PFSK-1 (cell line): ENCODE measurements at regions not wholly inside any gene's neighbourhood (a gene's known extent, or its start where the extent isn't known, plus 50 kb on each side); places are given as distances from the start of the nearest gene placed in this dataset.

ENCODE experiments used
- FOXP2 ChIP-seq: optimal IDR thresholded peaks from 2 replicates; pipeline ENCODE3; 2011; ENCODE audit warnings: borderline replicate concordance, control low read depth, inconsistent platforms; ENCODE audit not compliant: insufficient read depth; ENCODE audit errors: extremely low read length, extremely low read depth
- POLR2AphosphoS5 ChIP-seq: IDR thresholded peaks from 2 replicates; pipeline ENCODE4 v1.6.1; 2012; ENCODE audit warnings: low read depth, mild to moderate bottlenecking, control low read depth, low read length, moderate library complexity
- REST ChIP-seq, 2 experiments: IDR thresholded peaks; 2 replicates each; pipeline versions ENCODE4 v1.6.1 to v1.8.0; 2011 to 2012; ENCODE audit warnings: low read depth in 2 of 2, low read length in 2 of 2, control low read depth in 1 of 2, inconsistent platforms in 1 of 2, mild to moderate bottlenecking in 1 of 2, moderate library complexity in 1 of 2; ENCODE audit not compliant: insufficient read depth in 1 of 2
- SIN3A ChIP-seq: IDR thresholded peaks from 2 replicates; pipeline ENCODE4 v1.6.1; 2012; ENCODE audit warnings: mild to moderate bottlenecking, low read length, moderate library complexity, borderline replicate concordance; ENCODE audit not compliant: insufficient read depth
- TAF1 ChIP-seq: IDR thresholded peaks from 2 replicates; pipeline ENCODE4 v1.6.1; 2012; ENCODE audit warnings: low read length, control low read depth, borderline replicate concordance; ENCODE audit not compliant: insufficient read depth

GRCh38 chr4:108361446-108361820 lies 192.7 kb upstream of the LEF1 start:
- no peak for TF ChIP-seq POLR2AphosphoS5
- TF ChIP-seq SIN3A, result no peak
- TF ChIP-seq TAF1, result no peak
- TF ChIP-seq FOXP2, result no peak
- TF ChIP-seq REST (IDR thresholded peaks at IDR 0.05; ENCODE audit: insufficient read depth in 1 of 2, low read depth in 2 of 2, low read length in 2 of 2), result no peak

GRCh38 chr4:108360754-108361445 lies 192.2 kb upstream of the LEF1 start:
- TF ChIP-seq TAF1, result no peak
- TF ChIP-seq FOXP2, result no peak
- no peak for TF ChIP-seq SIN3A

GRCh38 chr4:108359986-108360681 lies 191.4 kb upstream of the LEF1 start:
- no peak for TF ChIP-seq FOXP2
- no peak for TF ChIP-seq REST (IDR thresholded peaks at IDR 0.05; ENCODE audit: insufficient read depth in 1 of 2, low read depth in 2 of 2, low read length in 2 of 2)
- no peak for TF ChIP-seq TAF1
- TF ChIP-seq SIN3A, result no peak
- TF ChIP-seq POLR2AphosphoS5, result no peak

- TF ChIP-seq POLR2AphosphoS5 (no peak), SIN3A (no peak), FOXP2 (no peak), TAF1 (no peak), REST (IDR thresholded peaks at IDR 0.05; ENCODE audit: insufficient read depth in 1 of 2, low read depth in 2 of 2, low read length in 2 of 2) (no peak)
Observed at GRCh38 chr4:108359130-108359985, 190.6 kb upstream of the LEF1 start.

GRCh38 chr4:108355902-108356535 lies 187.3 kb upstream of the LEF1 start:
- no peak for TF ChIP-seq POLR2AphosphoS5
- TF ChIP-seq TAF1, result no peak
- no peak for TF ChIP-seq REST (IDR thresholded peaks at IDR 0.05; ENCODE audit: insufficient read depth in 1 of 2, low read depth in 2 of 2, low read length in 2 of 2)
- no peak for TF ChIP-seq SIN3A
- no peak for TF ChIP-seq FOXP2
